K562 (cell line): ENCODE measurements at regions not wholly inside any gene's neighbourhood (a gene's known extent, or its start where the extent isn't known, plus 50 kb on each side); places are given as distances from the start of the nearest gene placed in this dataset.

Experiments used
- ATF7 ChIP-seq: fragments of 450-650 bp; IDR thresholded peaks from 2 replicates; pipeline ENCODE4 v1.7.1; 2014; ENCODE audit warnings: mild to moderate bottlenecking, moderate library complexity
- CCAR2 ChIP-seq: fragments of 200-400 bp; formaldehyde crosslinking; IDR thresholded peaks from 2 replicates; pipeline ENCODE4 v1.6.1; 2017; ENCODE audit warnings: mild to moderate bottlenecking, low read depth, low read length
- NFIC ChIP-seq: fragments of 450-650 bp; IDR thresholded peaks from 2 replicates; pipeline ENCODE4 v1.6.1; 2017; ENCODE audit warnings: mild to moderate bottlenecking, inconsistent platforms
- POLR2A ChIP-seq: fragments of 450-650 bp; conservative IDR thresholded peaks from 2 replicates; pipeline ENCODE4 v1.6.1; 2016
- RFX5 ChIP-seq: IDR thresholded peaks from 2 replicates; pipeline ENCODE4 v1.6.1; 2011; ENCODE audit warnings: low read depth, mild to moderate bottlenecking, improper control_type of control experiment, low read length
- TF ChIP-seq, protein P1 (sequence below): sonication (generic); formaldehyde crosslinking; IDR thresholded peaks from 2 replicates; pipeline ENCODE4 v1.8.1; 2022; ENCODE audit warnings: missing genetic modification reagents

GRCh38 chrX:41014776-41015360, 70.4 kb upstream of the USP9X start:
- TF ChIP-seq, protein P1, sequence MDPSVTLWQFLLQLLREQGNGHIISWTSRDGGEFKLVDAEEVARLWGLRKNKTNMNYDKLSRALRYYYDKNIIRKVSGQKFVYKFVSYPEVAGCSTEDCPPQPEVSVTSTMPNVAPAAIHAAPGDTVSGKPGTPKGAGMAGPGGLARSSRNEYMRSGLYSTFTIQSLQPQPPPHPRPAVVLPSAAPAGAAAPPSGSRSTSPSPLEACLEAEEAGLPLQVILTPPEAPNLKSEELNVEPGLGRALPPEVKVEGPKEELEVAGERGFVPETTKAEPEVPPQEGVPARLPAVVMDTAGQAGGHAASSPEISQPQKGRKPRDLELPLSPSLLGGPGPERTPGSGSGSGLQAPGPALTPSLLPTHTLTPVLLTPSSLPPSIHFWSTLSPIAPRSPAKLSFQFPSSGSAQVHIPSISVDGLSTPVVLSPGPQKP (CRISPR knock-in tag): no peak
- TF ChIP-seq RFX5 (no peak), POLR2A (no peak), ATF7 (no peak), NFIC (no peak), CCAR2 (no peak)
